ENCODE measurements at regions not wholly inside any gene's neighbourhood (a gene's known extent, or its start where the extent isn't known, plus 50 kb on each side); places are given as distances from the start of the nearest gene placed in this dataset.
A peak's percentile ranks its signal among the peaks of the same experiment; 100 is the strongest.
"Not testable (repeated sequence)": the region's sequence is repeated elsewhere in the genome, so short reads cannot be mapped to it uniquely, and the experiment has no call there.

DNA sequence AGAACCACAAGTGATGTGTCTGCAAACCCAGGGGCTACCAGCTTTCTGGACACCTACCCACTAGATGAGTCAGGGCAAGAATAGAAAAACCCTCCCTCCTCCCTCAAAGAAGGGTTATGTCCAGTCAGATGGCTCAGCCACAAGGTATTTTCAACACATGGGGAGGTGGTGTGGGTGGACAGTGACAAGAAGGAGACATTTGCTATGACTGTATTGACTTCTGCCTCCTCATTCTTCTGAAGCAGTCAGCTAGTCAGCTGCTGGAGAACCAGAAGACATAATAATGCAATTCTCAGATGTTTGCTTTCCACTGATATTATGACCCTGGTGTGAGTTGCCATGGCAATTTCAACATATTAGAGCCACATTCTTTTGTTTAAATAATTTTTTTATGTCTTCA, 66.7 kb upstream of the GOLGA8B start:
- DNase-seq, result peak; percentile 69 to 97

GRCh38 chr15:34648294-34648631, 64.8 kb upstream of the GOLGA8B start:
- no peak for DNase-seq

DNA sequence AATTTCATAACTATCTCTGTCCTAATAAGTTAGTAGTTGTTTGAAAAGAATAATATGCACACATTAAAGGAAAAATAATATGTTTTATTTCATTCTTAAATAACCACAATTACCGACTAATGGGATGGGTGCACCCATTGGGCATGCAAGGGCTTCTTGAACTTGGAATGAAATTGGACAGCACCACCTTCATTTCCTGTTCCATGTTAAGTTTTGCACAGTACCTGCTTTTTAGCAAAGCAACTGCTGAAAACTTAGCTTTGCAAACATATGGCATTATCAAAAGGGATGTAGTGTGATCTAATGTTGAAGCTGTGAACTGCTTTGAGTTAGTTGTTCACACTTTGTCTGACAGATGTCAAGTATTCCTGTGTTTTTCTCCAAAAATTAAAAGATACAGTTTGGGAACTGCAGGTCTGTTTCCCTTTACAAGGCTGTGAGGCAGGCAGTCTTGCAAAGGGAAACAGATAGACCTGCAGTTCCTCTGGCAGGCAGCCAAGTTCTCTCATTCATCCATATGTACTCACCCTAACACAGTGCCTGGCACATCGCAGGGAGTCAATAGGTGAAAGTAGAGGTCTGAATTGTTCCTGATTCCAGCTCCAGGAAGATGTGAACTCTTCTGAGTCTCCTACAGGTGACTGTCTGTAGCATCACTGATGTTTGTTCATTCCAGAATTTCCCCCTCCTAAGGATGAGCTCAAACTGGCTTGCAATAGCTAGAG, 64.3 kb upstream of the GOLGA8B start:
- peak in 1 of 2 donors; percentile 57 for DNase-seq

- DNase-seq, result peak; percentile 25 to 63
Measured at GRCh38 chr15:34646918-34647317, 63.5 kb upstream of the GOLGA8B start.

DNA sequence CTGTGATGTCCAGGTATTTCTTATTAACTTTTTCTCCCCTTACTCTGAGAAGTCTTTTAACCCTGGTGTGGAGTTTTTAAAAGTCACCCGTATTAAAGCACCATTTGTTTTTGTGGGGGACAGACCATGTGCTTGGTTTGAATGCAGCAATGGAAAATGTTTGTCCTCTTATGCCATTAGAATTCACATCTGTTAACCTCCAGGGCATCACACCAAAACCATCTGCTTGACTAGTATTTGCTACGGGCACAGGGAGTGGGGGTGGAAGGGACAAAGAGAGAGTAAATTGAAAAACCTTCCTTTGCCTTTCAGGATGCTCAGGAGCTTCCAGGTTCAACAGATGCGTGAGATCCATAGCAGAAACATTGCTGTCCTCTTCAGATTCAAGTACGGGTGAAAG, 61.4 kb upstream of the GOLGA8B start:
- DNase-seq, result no peak

GRCh38 chr15:34644061-34644460, 60.6 kb upstream of the GOLGA8B start:
- DNase-seq, result peak; percentile 58 to 76

GRCh38 chr15:34642247-34642646, 58.8 kb upstream of the GOLGA8B start:
- no peak for DNase-seq

GRCh38 chr15:34640661-34641060, 57.2 kb upstream of the GOLGA8B start:
- no peak for DNase-seq

DNA sequence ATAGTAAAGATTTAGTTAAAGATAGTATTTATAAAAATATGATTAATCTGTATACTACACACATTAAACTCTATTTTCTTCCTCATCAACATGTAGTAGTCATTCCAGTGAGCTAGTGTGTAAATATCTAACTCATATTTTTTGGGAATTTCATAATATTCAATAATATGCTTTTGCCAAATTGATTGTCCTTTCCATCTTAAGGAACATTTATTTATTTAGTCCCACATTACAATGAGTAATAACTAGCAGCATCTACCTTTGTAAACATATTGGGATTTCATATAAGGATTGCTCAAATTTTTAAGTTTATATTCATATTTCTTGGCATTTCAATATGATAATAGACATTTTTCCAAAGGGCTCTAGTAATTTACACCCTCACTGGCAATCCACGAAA, 53.9 kb upstream of the GOLGA8B start:
- DNase-seq, result no peak

- DNase-seq, result not testable (repeated sequence)
Measured at GRCh38 chr15:34633602-34634001, 50.2 kb upstream of the GOLGA8B start.

Data from inflammatory macrophage treated with lipopolysaccharide for 1 hour (primary cell).